ENCODE measurements at regions not wholly inside any gene's neighbourhood (a gene's known extent, or its start where the extent isn't known, plus 50 kb on each side); places are given as distances from the start of the nearest gene placed in this dataset.
"Not testable (repeated sequence)": the region's sequence is repeated elsewhere in the genome, so short reads cannot be mapped to it uniquely, and the experiment has no call there.

DNA sequence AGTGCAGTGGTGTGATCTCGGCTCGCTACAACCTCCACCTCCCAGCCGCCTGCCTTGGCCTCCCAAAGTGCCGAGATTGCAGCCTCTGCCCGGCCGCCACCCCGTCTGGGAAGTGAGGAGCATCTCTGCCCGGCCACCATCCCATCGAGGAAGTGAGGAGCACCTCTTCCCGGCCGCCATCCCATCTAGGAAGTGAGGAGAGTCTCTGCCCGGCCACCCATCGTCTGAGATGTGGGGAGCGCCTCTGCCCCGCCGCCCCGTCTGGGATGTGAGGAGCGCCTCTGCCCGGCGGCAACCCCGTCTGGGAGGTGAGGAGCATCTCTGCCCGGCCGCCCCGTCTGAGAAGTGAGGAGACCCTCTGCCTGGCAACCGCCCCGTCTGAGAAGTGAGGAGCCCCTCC is 88.5 kb upstream of the DCAF12L1 start:
- not testable (repeated sequence) for DNase-seq (ENCODE audit: low read depth); H3K4me3 ChIP-seq (ENCODE audit: low read depth, low read length); H3K27me3 ChIP-seq (ENCODE audit: control insufficient read depth, insufficient read depth, low read length); H3K36me3 ChIP-seq (ENCODE audit: control insufficient read depth, insufficient read depth, low read length)

DNA sequence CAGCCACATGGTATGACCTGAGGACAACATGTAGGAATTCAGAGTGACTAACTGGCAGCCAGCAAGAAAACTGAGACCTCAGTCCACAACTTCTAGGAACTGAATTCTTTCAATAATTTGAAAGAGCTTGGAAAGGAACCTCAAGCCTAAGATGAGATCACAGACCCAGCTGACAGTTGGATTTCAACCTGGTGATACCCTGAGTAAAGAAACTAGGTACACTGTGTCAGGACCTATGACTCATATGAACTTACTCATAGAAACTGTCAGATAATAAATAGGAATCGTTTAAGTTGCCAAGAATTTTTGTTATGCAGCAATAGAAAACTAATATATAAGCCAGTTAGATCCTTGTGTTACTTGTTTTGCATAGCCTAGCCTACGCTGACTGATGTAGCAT is 102.4 kb upstream of the DCAF12L1 start:
- Histone ChIP-seq H3K27me3 (ENCODE audit: control insufficient read depth, insufficient read depth, low read length) (no peaks in the 10 kb centered on the region), H3K4me3 (ENCODE audit: low read depth, low read length) (no peak overlapping the region), H3K36me3 (ENCODE audit: control insufficient read depth, insufficient read depth, low read length) (no peaks in the 10 kb centered on the region)
- DNase-seq (ENCODE audit: low read depth): peak; percentile 5
- TF ChIP-seq, protein P1, sequence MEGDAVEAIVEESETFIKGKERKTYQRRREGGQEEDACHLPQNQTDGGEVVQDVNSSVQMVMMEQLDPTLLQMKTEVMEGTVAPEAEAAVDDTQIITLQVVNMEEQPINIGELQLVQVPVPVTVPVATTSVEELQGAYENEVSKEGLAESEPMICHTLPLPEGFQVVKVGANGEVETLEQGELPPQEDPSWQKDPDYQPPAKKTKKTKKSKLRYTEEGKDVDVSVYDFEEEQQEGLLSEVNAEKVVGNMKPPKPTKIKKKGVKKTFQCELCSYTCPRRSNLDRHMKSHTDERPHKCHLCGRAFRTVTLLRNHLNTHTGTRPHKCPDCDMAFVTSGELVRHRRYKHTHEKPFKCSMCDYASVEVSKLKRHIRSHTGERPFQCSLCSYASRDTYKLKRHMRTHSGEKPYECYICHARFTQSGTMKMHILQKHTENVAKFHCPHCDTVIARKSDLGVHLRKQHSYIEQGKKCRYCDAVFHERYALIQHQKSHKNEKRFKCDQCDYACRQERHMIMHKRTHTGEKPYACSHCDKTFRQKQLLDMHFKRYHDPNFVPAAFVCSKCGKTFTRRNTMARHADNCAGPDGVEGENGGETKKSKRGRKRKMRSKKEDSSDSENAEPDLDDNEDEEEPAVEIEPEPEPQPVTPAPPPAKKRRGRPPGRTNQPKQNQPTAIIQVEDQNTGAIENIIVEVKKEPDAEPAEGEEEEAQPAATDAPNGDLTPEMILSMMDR (IDR thresholded peaks at IDR 0.05; ENCODE audit: insufficient read depth, low read length, poor library complexity, severe bottlenecking): no peak

GRCh38 chrX:126658447-126658846 is 105.8 kb upstream of the DCAF12L1 start:
- H3K4me3 ChIP-seq (ENCODE audit: low read depth, low read length): no peak overlapping the region
- TF ChIP-seq, protein P1 (IDR thresholded peaks at IDR 0.05; ENCODE audit: insufficient read depth, low read length, poor library complexity, severe bottlenecking): no peak
- H3K27me3 ChIP-seq (ENCODE audit: control insufficient read depth, insufficient read depth, low read length): no peaks in the 10 kb centered on the region
- H3K36me3 ChIP-seq (ENCODE audit: control insufficient read depth, insufficient read depth, low read length): no peaks in the 10 kb centered on the region
- DNase-seq (ENCODE audit: low read depth): no peak

- no peak for DNase-seq (ENCODE audit: low read depth)
- Histone ChIP-seq H3K27me3 (ENCODE audit: control insufficient read depth, insufficient read depth, low read length) (no peaks in the 10 kb centered on the region), H3K4me3 (ENCODE audit: low read depth, low read length) (no peak overlapping the region), H3K36me3 (ENCODE audit: control insufficient read depth, insufficient read depth, low read length) (no peaks in the 10 kb centered on the region)
- TF ChIP-seq, protein P1 (IDR thresholded peaks at IDR 0.05; ENCODE audit: insufficient read depth, low read length, poor library complexity, severe bottlenecking): no peak
Measured at GRCh38 chrX:126670258-126670657, 117.6 kb upstream of the DCAF12L1 start.

GRCh38 chrX:126673366-126673765 is 120.8 kb upstream of the DCAF12L1 start:
- not testable (repeated sequence) for H3K27me3 ChIP-seq (ENCODE audit: control insufficient read depth, insufficient read depth, low read length); DNase-seq (ENCODE audit: low read depth); H3K4me3 ChIP-seq (ENCODE audit: low read depth, low read length); H3K36me3 ChIP-seq (ENCODE audit: control insufficient read depth, insufficient read depth, low read length)

DNA sequence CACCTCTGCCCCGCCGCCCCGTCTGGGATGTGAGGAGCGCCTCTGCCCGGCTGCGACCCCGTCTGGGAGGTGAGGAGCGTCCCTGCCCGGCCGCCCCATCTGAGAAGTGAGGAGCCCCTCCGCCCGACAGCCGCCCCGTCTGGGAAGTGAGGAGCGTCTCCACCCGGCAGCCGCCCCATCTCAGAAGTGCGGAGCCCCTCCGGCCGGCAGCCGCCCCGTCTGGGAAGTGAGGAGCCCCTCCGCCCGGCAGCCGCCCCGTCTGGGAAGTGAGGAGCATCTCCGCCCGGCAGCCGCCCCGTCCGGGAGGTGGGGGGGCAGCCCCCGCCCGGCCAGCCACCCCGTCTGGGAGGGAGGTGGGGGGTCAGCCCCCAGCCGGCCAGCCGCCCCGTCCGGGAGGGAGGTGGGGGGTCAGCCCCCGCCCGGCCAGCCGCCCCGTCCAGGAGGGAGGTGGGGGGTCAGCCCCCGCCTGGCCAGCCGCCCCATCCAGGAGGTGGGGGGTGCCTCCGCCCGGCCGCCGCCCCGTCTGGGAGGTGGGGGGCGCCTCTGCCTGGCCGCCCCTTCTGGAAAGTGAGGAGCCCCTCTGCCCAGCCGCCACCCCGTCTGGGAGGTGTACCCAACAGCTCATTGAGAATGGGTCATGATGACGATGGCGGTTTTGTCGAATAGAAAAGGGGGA is 121.3 kb upstream of the DCAF12L1 start:
- H3K36me3 ChIP-seq (ENCODE audit: control insufficient read depth, insufficient read depth, low read length); H3K27me3 ChIP-seq (ENCODE audit: control insufficient read depth, insufficient read depth, low read length); H3K4me3 ChIP-seq (ENCODE audit: low read depth, low read length); DNase-seq (ENCODE audit: low read depth): not testable (repeated sequence)

DNA sequence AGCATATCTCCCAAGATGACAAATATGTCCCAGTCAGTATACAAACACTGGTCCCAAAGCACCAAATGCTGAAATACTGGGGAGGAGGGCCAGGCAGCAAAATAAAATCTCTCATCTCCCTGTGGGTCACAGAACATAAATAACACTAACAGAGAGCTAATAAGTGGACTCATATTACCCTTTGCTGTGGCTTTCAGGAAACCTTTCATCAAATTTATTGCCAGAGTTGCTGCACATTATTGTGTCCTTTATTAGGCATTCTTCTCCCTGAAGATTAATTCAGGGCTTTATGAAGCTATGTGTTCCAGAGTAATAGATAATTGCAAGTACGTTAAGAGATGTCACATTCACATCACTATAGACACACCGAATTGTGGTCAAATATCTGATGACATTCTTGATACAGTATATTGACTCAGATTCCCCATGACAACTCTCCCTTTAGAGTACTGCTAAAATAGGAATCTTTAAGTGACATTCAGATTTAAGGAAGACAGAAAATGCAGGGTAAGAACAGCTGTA is 124.1 kb upstream of the PRR32 start:
- H3K27me3 ChIP-seq (ENCODE audit: control insufficient read depth, insufficient read depth, low read length): no peaks in the 10 kb centered on the region
- H3K36me3 ChIP-seq (ENCODE audit: control insufficient read depth, insufficient read depth, low read length): no peaks in the 10 kb centered on the region
- no peak overlapping the region for H3K4me3 ChIP-seq (ENCODE audit: low read depth, low read length)
- TF ChIP-seq, protein P1 (IDR thresholded peaks at IDR 0.05; ENCODE audit: insufficient read depth, low read length, poor library complexity, severe bottlenecking): no peak
- no peak for DNase-seq (ENCODE audit: low read depth)

Measured in kidney epithelial cell (primary cell).